Osteocyte (in vitro differentiated cells): ENCODE measurements at regions not wholly inside any gene's neighbourhood (a gene's known extent, or its start where the extent isn't known, plus 50 kb on each side); places are given as distances from the start of the nearest gene placed in this dataset.

Source experiments
- DNase-seq: peaks from one replicate; pipeline ENCODE4 v3.0.0; 2021; ENCODE audit warnings: mixed read lengths; ENCODE audit not compliant: unreplicated experiment; ENCODE audit errors: extremely low spot score
- H3K27ac Mint-ChIP-seq: one replicate; pipeline ENCODE4 v1.8.0; 2021; ENCODE audit warnings: mild to moderate bottlenecking, mixed read lengths; ENCODE audit not compliant: unreplicated experiment
- H3K27me3 Mint-ChIP-seq: one replicate; pipeline ENCODE4 v1.8.0; 2021; ENCODE audit warnings: mixed read lengths; ENCODE audit not compliant: unreplicated experiment
- H3K36me3 Mint-ChIP-seq: one replicate; pipeline ENCODE4 v1.8.0; 2021; ENCODE audit warnings: mixed read lengths; ENCODE audit not compliant: unreplicated experiment
- H3K4me1 Mint-ChIP-seq: one replicate; pipeline ENCODE4 v1.8.0; 2021; ENCODE audit warnings: mixed read lengths; ENCODE audit not compliant: unreplicated experiment
- H3K4me3 Mint-ChIP-seq: one replicate; pipeline ENCODE4 v1.8.0; 2021; ENCODE audit warnings: mild to moderate bottlenecking, moderate library complexity, mixed read lengths; ENCODE audit not compliant: unreplicated experiment
- H3K9me3 Mint-ChIP-seq: one replicate; pipeline ENCODE4 v1.8.0; 2021; ENCODE audit warnings: mixed read lengths; ENCODE audit not compliant: unreplicated experiment
- CTCF ChIP-seq: fragments of 200-600 bp; sonication (generic); IDR thresholded peaks from 2 replicates; pipeline ENCODE4 v1.5.0; 2021; ENCODE audit warnings: antibody characterized with exemption, mild to moderate bottlenecking, moderate library complexity

DNA sequence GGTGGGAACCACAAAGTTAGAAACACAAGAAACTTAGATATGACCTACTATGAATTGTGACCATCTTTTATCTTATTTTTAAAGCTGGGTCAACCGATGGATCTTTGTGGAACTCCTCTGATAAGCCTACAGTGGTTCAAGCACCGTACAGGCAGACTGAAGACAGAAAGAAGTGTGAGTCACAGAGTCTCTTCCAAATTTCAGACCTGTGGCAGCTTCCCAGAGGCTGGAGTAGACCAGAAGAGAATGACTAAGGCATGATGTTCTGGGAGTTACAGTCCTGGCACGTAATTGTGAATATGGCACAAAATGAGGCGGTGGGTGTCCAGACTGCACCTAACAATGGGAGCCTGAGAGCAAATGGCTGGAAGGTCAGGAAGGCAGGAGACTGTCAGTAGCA lies 70.0 kb downstream of the LMO4 start:
- H3K36me3 Mint-ChIP-seq = no peaks in the 10 kb centered on the region
- no peak overlapping the region for H3K4me3 Mint-ChIP-seq
- TF ChIP-seq CTCF = no peak
- DNase-seq = no peak
- no peaks in the 10 kb centered on the region for H3K9me3 Mint-ChIP-seq
- H3K4me1 Mint-ChIP-seq = peaks cover 5% of the 10 kb centered on the region
- H3K27ac Mint-ChIP-seq = no peak overlapping the region
- H3K27me3 Mint-ChIP-seq = no peaks in the 10 kb centered on the region

GRCh38 chr1:87399264-87399663 lies 70.6 kb downstream of the LMO4 start:
- Mint-ChIP-seq H3K27ac (no peak overlapping the region), H3K9me3 (no peaks in the 10 kb centered on the region), H3K4me3 (no peak overlapping the region), H3K27me3 (no peaks in the 10 kb centered on the region), H3K4me1 (peaks cover 4% of the 10 kb centered on the region), H3K36me3 (no peaks in the 10 kb centered on the region)
- DNase-seq = no peak
- no peak for TF ChIP-seq CTCF

- no peak overlapping the region for H3K27ac Mint-ChIP-seq
- no peak for DNase-seq
- H3K9me3 Mint-ChIP-seq = no peaks in the 10 kb centered on the region
- H3K27me3 Mint-ChIP-seq = no peaks in the 10 kb centered on the region
- TF ChIP-seq CTCF = no peak
- H3K4me1 Mint-ChIP-seq = peaks cover 4% of the 10 kb centered on the region
- H3K4me3 Mint-ChIP-seq = no peak overlapping the region
- no peaks in the 10 kb centered on the region for H3K36me3 Mint-ChIP-seq
These were observed 71.0 kb downstream of the LMO4 start for GRCh38 chr1:87399701-87400100.

GRCh38 chr1:87400813-87401212 lies 72.1 kb downstream of the LMO4 start:
- Mint-ChIP-seq H3K36me3 (no peaks in the 10 kb centered on the region), H3K9me3 (no peaks in the 10 kb centered on the region), H3K27ac (no peak overlapping the region), H3K4me3 (no peak overlapping the region), H3K4me1 (peaks cover 4% of the 10 kb centered on the region), H3K27me3 (peaks cover 4% of the 10 kb centered on the region)
- no peak for DNase-seq
- no peak for TF ChIP-seq CTCF

DNA sequence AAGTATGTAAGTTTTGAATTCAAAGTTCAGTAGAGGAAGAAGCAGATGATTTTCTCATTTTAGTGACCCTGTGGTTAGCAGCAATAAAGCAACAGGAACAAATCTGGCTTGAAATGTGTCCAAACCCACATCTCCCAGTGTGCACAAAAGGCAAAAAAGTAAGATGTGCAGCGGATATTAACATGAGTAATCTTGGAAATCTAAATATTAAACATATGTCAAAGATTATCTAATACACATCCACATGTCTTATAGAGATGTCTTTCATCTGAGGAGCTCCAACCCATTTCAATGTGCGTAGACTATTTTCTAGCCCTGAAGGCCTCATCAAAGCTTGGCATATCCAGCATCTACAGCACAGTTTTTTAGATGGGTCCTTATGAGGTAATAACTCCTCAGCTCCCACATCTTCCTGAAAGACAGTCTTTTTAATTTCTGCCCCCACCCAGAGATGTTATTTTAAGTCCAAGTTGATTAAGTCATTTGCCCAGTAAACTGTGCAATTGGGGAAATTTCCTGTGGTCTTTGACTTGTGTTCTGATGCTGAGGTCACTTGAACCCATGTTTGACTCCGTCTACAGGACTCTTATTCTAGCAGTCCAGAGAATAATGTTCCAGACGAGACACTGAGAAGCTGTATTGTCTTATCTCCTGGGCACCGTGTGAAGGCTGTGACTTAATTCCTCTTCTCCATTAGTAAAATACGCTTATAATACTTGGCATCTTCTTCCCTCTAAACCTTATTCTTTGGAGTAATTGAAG lies 73.7 kb downstream of the LMO4 start:
- Mint-ChIP-seq H3K4me3 (no peak overlapping the region), H3K9me3 (no peaks in the 10 kb centered on the region), H3K4me1 (peaks cover 4% of the 10 kb centered on the region), H3K27me3 (peaks cover 4% of the 10 kb centered on the region), H3K27ac (no peak overlapping the region), H3K36me3 (no peaks in the 10 kb centered on the region)
- TF ChIP-seq CTCF = no peak
- no peak for DNase-seq
